ENCODE measurements at regions not wholly inside any gene's neighbourhood (a gene's known extent, or its start where the extent isn't known, plus 50 kb on each side); places are given as distances from the start of the nearest gene placed in this dataset.

GRCh38 chr5:112668911-112669310, 68.8 kb upstream of the APC start:
- TF ChIP-seq CTCF (IDR thresholded peaks at IDR 0.05) = no peak
- no peak for TF ChIP-seq HMGXB4 (CRISPR knock-in tag; IDR thresholded peaks at IDR 0.05)
- no peak for TF ChIP-seq ZBTB43 (CRISPR knock-in tag; IDR thresholded peaks at IDR 0.05)
- no peak for TF ChIP-seq ETV6 (CRISPR knock-in tag; IDR thresholded peaks at IDR 0.05)
- TF ChIP-seq ATF6 (CRISPR knock-in tag; IDR thresholded peaks at IDR 0.05) = no peak

All from WTC11 (cell line).